HS-27A (cell line): ENCODE measurements at regions not wholly inside any gene's neighbourhood (a gene's known extent, or its start where the extent isn't known, plus 50 kb on each side); places are given as distances from the start of the nearest gene placed in this dataset.

Experiments
- DNase-seq: peaks from one replicate; pipeline ENCODE4 v3.0.0-alpha.2; 2012; ENCODE audit warnings: low read depth, missing footprints

GRCh38 chr21:19683492-19683891 is 1279.9 kb upstream of the TMPRSS15 start:
- no peak for DNase-seq

DNA sequence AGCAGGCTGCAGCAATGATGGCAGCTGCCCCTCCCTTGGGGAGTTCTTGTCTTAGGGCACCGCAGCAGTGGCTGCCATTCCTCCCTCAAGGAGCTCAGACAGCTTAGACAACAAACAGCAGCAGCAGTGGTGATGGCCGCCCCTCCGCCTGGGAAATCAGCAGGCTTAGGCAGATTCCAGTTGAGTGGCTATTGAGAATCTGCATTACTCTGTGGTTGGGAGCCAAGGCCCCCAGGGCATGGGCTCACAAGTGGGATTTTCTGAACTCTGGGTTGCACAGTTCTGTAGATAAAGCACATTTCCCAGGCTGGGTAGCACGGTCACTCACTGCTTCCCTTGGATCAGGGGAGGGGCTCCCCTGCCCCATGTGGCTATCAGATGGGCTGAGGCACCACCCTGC is 1280.7 kb upstream of the TMPRSS15 start:
- no peak for DNase-seq

DNA sequence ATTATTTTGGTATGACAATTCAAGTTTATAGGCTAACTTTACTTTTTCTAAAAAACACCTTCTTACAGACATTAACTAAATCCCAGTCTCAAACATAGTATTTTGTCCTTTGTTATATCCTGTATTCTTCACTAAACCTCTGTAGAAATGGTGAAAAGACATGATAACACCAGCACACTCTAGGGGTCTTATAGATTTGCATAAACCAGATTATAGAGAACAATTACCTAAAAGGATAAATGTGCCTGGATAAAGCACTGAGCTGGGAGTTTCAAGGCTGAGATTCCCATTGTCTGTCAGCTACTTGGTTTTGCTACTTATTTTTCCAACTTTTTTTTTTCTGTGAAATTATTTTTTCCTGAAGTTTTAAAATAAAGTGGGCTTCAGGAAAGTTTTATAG is 1288.6 kb upstream of the TMPRSS15 start:
- no peak for DNase-seq

GRCh38 chr21:19695796-19696195 is 1292.2 kb upstream of the TMPRSS15 start:
- DNase-seq: no peak

- no peak for DNase-seq
Measured at GRCh38 chr21:19700476-19700875, 1296.9 kb upstream of the TMPRSS15 start.

DNA sequence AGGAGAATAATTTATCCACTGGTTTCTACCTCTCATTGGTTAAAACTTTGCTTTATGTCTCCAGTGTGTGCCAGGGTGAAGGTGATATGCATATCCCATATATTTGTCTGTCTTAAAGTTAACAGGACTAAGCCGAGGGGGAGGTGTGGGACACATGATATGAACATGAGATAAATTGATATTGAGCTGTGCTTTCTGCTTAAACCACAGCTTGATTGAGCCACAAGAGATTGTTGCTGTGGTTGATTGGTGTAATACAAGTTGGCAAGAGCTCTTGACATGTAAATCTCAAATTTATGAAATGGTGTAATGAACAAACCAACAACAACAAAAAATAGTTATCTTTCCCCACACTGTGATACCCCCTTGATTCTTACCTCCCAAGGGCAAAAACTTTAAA is 1295.5 kb upstream of the NCAM2 start:
- DNase-seq: no peak

GRCh38 chr21:19704832-19705231 is 1293.4 kb upstream of the NCAM2 start:
- no peak for DNase-seq

DNA sequence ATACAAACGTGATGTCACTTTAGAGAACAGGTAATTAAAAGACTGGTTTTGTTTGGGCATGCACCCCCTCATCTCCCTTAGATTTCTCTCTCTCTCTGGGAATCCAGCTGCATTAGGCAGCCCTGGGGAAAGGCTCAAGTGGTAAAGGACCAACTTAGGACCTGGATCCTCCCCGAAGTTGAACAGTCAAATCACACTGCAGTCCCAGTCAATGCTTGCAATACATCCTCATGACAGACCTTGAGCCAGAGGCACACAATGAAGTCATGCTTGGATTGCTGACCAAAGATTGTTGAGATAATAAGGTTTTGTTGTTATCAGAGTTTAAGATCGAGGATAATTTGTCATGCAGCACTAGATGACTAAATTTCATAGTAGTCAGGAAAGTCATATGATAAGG is 1285.8 kb upstream of the NCAM2 start:
- no peak for DNase-seq

- no peak for DNase-seq
Measured at GRCh38 chr21:19713313-19713712, 1284.9 kb upstream of the NCAM2 start.

GRCh38 chr21:19724081-19724480 is 1274.1 kb upstream of the NCAM2 start:
- no peak for DNase-seq

GRCh38 chr21:19731251-19731650 is 1267.0 kb upstream of the NCAM2 start:
- DNase-seq: no peak

DNA sequence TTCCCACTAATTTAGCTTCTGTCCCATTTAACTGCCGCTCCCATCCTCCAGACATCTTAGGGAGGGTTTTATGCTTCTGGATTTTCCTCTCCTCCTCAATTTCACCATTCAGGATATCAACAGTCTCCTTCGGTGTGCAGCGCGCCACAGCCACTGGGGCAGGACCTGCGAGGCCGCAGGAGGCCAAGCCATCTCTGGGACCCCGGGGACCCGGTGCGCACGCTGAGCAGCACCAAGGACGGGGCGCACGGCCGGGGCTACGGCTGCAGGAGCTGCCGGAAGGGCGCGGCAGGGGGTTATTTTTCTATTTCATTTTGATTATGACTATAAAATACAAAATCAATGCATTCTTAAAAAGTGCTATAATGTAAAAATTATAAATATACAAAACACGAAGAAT is 1238.4 kb upstream of the NCAM2 start:
- no peak for DNase-seq

DNA sequence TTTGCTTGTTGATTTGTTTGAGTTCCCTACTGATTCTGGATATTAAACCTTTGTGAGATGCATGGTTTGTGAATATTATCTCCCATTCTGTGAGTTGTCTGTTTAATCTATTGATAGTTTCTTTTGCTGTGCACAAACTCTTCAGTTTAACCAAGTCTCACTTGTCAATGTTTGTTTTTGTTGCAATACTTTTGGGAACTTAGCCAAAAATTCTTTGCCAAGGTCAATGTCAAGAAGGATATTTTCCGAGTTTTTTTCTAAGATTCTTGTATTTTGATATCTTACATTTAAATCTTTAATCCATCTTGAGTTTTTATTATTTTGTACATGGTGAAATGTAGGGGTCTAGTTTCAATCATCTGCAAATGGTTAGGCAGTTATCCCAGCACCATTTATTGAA is 1230.7 kb upstream of the NCAM2 start:
- DNase-seq: no peak

- no peak for DNase-seq
Measured at GRCh38 chr21:19771881-19772280, 1226.3 kb upstream of the NCAM2 start.

DNA sequence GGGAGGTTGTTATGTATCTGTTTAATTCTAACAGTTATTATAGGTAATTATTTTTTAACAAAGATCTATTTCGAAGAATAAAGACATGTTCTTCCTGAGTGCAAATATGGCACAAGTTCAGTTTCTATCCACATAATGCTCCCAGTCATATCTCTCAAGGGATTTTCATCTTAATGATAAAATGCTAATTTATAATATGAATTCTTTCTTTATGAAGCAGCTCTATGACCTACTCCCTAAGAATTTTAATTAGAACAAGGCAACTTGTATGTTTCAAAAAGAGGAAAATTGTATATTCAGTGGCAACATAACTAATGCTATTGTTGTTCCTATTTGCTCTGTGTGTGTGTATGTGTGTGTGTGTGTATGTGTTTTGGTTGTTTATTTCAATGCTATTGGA is 1222.1 kb upstream of the NCAM2 start:
- no peak for DNase-seq

DNA sequence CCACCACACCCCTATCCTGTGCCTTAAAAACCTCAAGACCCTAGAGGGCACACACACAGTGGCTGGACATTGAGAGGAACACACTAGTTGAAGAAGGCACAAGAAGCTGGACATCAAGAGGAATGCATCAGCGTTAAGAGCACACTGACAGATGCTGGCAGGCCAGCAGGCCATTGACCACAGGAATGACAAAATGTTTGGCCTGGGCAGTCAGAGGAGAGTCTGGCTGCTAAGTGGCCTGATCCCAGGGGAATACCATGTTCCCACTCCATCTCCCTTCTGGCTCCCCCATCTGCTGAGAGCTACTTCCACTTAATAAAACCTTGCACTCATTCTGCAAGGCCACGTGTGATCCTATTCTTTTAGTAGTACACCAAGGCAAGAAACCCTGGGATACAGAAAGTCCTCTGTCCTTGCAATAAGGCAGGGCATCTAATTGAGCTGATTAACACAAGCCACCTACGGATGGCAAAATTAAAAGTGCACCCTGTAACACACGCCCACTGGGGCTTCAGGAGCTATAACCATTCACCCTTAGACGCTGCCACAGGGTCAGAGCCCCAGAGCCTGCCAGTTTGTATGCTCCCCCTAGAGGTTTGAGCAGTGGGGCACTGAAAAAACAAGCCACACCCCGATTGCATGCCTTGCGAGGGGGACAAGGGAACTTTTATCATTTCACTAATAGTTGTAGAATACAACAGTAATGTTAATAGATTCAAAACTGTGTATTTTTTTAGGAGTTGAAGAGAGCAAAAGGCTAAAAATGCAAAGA is 1216.1 kb upstream of the NCAM2 start:
- DNase-seq: no peak

DNA sequence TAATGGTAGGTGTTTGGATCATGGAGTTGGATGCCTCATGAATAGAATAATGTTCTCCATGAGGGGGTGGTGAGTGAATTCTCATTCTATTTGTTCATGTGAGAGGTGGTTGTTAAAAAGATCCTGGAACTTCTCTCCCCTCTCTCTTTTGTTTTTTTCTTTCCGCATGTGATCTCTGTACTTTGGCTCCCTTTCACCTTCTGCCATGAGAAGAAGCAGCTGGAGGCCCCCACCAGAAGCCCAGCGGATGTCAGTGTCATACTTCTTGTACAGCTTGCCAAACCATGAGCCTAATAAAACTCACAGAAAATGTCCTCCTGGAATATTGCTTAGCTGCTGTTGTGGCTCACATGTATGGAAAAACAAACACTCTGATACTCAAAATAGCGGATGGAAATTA is 1212.3 kb upstream of the NCAM2 start:
- no peak for DNase-seq

DNA sequence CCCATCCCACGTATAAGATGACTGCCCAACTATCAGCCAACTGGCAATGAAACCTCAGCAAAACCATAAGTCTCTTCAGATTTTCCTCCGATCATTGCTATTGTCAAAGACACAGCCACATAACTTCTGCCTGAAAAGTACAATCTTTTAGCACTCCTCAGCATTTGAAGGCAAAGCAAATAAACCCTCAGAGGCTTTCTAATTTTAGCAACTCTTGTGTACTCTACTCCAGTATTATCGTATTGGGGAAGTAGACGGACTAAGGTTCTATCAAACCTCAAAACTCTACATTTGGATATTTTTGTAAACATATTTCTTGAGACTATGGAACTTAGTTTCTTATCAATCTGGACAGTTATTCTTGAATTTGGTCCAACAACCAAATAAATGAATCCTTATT is 1206.2 kb upstream of the NCAM2 start:
- no peak for DNase-seq

GRCh38 chr21:19807201-19807600 is 1191.0 kb upstream of the NCAM2 start:
- no peak for DNase-seq

- no peak for DNase-seq
Measured at GRCh38 chr21:19810779-19811178, 1187.4 kb upstream of the NCAM2 start.

- DNase-seq: no peak
Measured at GRCh38 chr21:19830446-19830845, 1167.8 kb upstream of the NCAM2 start.

- DNase-seq: no peak
Measured at GRCh38 chr21:19832551-19832950, 1165.7 kb upstream of the NCAM2 start.

- DNase-seq: no peak
Measured at GRCh38 chr21:19833082-19833481, 1165.1 kb upstream of the NCAM2 start.

DNA sequence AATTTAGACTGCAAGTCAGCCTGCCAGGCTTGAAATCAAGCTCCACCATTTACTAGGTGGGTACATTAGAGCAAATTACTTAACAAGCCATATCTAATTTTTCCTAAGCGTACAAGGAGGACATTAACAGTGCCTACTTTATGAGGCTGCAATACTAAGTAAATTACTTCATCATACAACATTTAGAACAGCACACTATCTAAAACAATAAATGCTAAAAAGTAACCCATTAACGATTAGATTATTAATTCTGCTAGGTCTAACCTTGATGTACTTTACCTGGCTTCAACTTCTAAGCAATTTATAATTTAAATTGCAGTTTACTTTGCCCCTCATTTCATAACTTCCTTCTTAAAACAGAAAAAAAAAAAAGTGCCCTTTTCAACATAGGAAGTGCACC is 1155.6 kb upstream of the NCAM2 start:
- DNase-seq: no peak

- DNase-seq: no peak
Measured at GRCh38 chr21:19844334-19844733, 1153.9 kb upstream of the NCAM2 start.
